NK-92 treated with Interleukin-12 subunit alpha and Interleukin-12 subunit beta, amount 100 ng/mL, for 24 hours (cell line): ENCODE measurements at regions not wholly inside any gene's neighbourhood (a gene's known extent, or its start where the extent isn't known, plus 50 kb on each side); places are given as distances from the start of the nearest gene placed in this dataset.

ENCODE experiments used
- DNase-seq: peaks from one replicate; lab custom pipeline; 2025; lab: John Stamatoyannopoulos, UW

- DNase-seq: no peak
Observed at GRCh38 chr2:151032741-151033191, 228.9 kb downstream of the RBM43 start.

GRCh38 chr2:151030663-151031230 is 230.9 kb downstream of the RBM43 start:
- no peak for DNase-seq

- DNase-seq: no peak
Observed at GRCh38 chr2:151029406-151030157, 232.1 kb downstream of the RBM43 start.

- no peak for DNase-seq
Observed at GRCh38 chr2:151028691-151029176, 232.9 kb downstream of the RBM43 start.

GRCh38 chr2:151027151-151027550 is 234.5 kb downstream of the RBM43 start:
- no peak for DNase-seq

- DNase-seq: no peak
Observed at GRCh38 chr2:151025816-151026215, 235.8 kb downstream of the RBM43 start.

GRCh38 chr2:151024696-151025251 is 236.9 kb downstream of the RBM43 start:
- DNase-seq: no peak

GRCh38 chr2:151021747-151022452 is 239.8 kb downstream of the RBM43 start:
- no peak for DNase-seq

GRCh38 chr2:151020411-151020810 is 241.3 kb downstream of the RBM43 start:
- no peak for DNase-seq

GRCh38 chr2:151009437-151010175 is 252.1 kb downstream of the RBM43 start:
- DNase-seq: no peak

GRCh38 chr2:151007365-151007764 is 254.3 kb downstream of the RBM43 start:
- DNase-seq: no peak

GRCh38 chr2:151002959-151003600 is 258.6 kb downstream of the RBM43 start:
- DNase-seq: no peak

GRCh38 chr2:150997702-150998440 is 263.8 kb downstream of the RBM43 start:
- no peak for DNase-seq

GRCh38 chr2:150997066-150997465 is 264.6 kb downstream of the RBM43 start:
- DNase-seq: no peak

- no peak for DNase-seq
Observed at GRCh38 chr2:150994076-150994475, 267.6 kb downstream of the RBM43 start.

GRCh38 chr2:150989969-150990368 is 271.7 kb downstream of the RBM43 start:
- no peak for DNase-seq

- no peak for DNase-seq
Observed at GRCh38 chr2:150985741-150986140, 275.9 kb downstream of the RBM43 start.

- DNase-seq: no peak
Observed at GRCh38 chr2:150983314-150983897, 278.3 kb downstream of the RBM43 start.

GRCh38 chr2:150981826-150982225 is 279.8 kb downstream of the RBM43 start:
- DNase-seq: no peak

- no peak for DNase-seq
Observed at GRCh38 chr2:150978053-150978452, 283.6 kb downstream of the RBM43 start.
